C4-2B (cell line): ENCODE measurements at regions not wholly inside any gene's neighbourhood (a gene's known extent, or its start where the extent isn't known, plus 50 kb on each side); places are given as distances from the start of the nearest gene placed in this dataset.

Source experiments
- ZFX ChIP-seq: fragments of 450-650 bp; IDR thresholded peaks from 2 replicates; pipeline ENCODE4 v1.6.1; 2017
- TF ChIP-seq, protein P1 (sequence below): fragments of 450-650 bp; conservative IDR thresholded peaks from 2 replicates; pipeline ENCODE4 v1.5.1; 2017; ENCODE audit warnings: mild to moderate bottlenecking

DNA sequence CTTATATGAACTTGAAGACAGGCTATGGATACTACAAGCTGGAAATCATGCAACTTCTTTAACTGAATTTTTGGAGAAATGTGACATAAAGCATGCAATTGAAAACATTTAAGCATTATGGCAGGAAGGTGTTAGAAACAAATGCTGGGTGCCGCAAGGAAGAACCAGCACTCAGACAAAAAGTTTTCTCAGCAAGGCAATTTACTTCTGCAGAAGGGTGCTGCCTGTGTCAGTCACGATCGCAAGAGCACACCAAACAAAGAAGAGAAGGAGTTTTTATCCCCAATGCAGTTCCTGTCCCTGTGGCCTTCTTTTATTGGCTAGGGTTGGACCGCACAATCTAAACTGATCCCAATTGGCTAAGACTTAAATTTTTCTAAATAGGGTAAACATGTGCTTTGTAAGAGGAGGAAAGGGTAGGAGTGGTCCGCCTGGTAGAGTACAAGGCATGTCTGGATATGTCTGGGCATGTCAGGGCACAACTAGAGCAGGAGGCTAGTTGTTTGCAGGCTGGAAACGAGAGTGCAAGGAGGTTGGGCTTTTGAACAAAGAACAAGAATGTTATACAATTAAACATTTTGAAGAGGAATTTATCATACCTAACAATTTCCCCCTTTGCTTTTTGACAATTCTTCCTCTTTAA is 109.6 kb upstream of the FAM3C start:
- TF ChIP-seq, protein P1, sequence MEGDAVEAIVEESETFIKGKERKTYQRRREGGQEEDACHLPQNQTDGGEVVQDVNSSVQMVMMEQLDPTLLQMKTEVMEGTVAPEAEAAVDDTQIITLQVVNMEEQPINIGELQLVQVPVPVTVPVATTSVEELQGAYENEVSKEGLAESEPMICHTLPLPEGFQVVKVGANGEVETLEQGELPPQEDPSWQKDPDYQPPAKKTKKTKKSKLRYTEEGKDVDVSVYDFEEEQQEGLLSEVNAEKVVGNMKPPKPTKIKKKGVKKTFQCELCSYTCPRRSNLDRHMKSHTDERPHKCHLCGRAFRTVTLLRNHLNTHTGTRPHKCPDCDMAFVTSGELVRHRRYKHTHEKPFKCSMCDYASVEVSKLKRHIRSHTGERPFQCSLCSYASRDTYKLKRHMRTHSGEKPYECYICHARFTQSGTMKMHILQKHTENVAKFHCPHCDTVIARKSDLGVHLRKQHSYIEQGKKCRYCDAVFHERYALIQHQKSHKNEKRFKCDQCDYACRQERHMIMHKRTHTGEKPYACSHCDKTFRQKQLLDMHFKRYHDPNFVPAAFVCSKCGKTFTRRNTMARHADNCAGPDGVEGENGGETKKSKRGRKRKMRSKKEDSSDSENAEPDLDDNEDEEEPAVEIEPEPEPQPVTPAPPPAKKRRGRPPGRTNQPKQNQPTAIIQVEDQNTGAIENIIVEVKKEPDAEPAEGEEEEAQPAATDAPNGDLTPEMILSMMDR, result no peak
- no peak for TF ChIP-seq ZFX
